ENCODE measurements at regions not wholly inside any gene's neighbourhood (a gene's known extent, or its start where the extent isn't known, plus 50 kb on each side); places are given as distances from the start of the nearest gene placed in this dataset.
"Not testable (repeated sequence)": the region's sequence is repeated elsewhere in the genome, so short reads cannot be mapped to it uniquely, and the experiment has no call there.

GRCh38 chr2:182548031-182548950 is 121.5 kb upstream of the PDE1A start:
- in situ Hi-C loops (cut with HindIII; ENCODE audit: low sequenced_read_pairs): no loop called here

- in situ Hi-C loops (cut with HindIII; ENCODE audit: low sequenced_read_pairs): no loop called here
Measured at GRCh38 chr2:182550234-182550633, 123.4 kb upstream of the PDE1A start.

- in situ Hi-C loops (cut with HindIII; ENCODE audit: low sequenced_read_pairs): not testable (repeated sequence)
Measured at GRCh38 chr2:182552232-182552631, 125.4 kb upstream of the PDE1A start.

- in situ Hi-C loops (cut with HindIII; ENCODE audit: low sequenced_read_pairs): not testable (repeated sequence)
Measured at GRCh38 chr2:182552785-182553184, 125.9 kb upstream of the PDE1A start.

DNA sequence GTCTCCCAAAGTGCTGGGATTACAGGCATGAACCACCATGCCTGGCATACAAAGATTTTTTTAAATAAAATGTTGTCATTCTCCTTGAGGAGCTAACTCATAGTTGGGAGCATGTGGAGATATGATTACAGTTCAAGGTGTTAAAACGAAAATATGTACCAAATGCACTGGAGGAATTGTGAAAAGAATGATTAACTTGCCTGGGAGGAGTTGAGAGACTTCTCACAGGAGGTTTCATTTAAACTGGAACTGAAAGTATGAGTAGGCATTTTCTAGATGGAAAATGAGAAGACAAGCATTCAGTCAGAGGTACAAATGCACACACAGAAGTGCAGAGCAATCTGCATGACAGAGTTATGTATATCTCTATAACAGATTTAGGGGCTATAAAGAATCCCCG is 126.6 kb upstream of the PDE1A start:
- in situ Hi-C loops (cut with HindIII; ENCODE audit: low sequenced_read_pairs): no loop called here

DNA sequence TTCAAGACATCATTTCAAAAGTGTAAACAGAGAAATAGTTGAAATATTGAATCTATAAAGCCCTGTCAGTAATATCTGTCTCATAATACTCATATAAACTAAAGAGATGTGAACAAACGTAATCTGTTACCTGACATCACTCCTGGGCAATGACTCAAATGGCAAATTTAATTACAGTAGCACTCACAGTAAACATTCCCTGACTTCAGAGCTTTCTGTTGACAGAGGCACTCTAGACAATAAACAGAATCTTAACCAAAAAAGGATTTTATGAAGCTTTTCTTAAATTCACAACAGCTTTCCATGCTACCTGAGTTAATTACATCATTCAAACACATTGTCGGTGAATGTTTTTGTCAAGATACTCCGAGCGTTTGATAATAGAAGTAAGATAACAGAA is 128.1 kb upstream of the PDE1A start:
- in situ Hi-C loops (cut with HindIII; ENCODE audit: low sequenced_read_pairs): loop anchor here (5.0 kb wide), 1 partner anchor 63 kb away; no protein-coding TSS in a partner anchor

GRCh38 chr2:182558564-182558963 is 131.7 kb upstream of the PDE1A start:
- in situ Hi-C loops (cut with HindIII; ENCODE audit: low sequenced_read_pairs): loop anchor here (5.0 kb wide), 1 partner anchor 66 kb away; no protein-coding TSS in a partner anchor

GRCh38 chr2:182559623-182560022 is 132.8 kb upstream of the PDE1A start:
- in situ Hi-C loops (cut with HindIII; ENCODE audit: low sequenced_read_pairs): loop anchor here (5.0 kb wide), 1 partner anchor 67 kb away; no protein-coding TSS in a partner anchor

- in situ Hi-C loops (cut with HindIII; ENCODE audit: low sequenced_read_pairs): no loop called here
Measured at GRCh38 chr2:182565911-182566567, 139.2 kb upstream of the PDE1A start.

GRCh38 chr2:182573553-182573952 is 142.5 kb upstream of the DNAJC10 start:
- in situ Hi-C loops (cut with HindIII; ENCODE audit: low sequenced_read_pairs): no loop called here

DNA sequence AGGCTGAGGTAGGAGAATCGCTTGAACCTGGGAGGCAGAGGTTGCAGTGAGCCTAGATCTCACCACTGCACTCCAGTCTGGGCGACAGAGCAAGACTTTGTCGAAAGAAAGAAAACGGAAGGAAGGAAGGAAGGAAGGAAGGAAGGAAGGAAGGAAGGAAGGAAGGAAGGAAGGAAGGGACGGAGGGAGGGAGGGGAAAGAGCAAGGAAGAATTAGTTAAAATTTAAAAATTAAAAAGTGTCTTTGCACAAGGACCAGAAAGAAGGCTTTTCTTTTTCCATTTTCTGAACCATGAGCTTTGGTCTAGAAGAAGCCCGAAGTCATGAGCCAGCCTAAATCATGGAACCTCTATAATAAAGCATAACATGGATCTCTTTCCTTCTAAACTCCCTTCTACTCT is 138.2 kb upstream of the DNAJC10 start:
- in situ Hi-C loops (cut with HindIII; ENCODE audit: low sequenced_read_pairs): no loop called here

GRCh38 chr2:182581196-182581935 is 134.7 kb upstream of the DNAJC10 start:
- in situ Hi-C loops (cut with HindIII; ENCODE audit: low sequenced_read_pairs): no loop called here

- in situ Hi-C loops (cut with HindIII; ENCODE audit: low sequenced_read_pairs): no loop called here
Measured at GRCh38 chr2:182584462-182584861, 131.6 kb upstream of the DNAJC10 start.

- in situ Hi-C loops (cut with HindIII; ENCODE audit: low sequenced_read_pairs): no loop called here
Measured at GRCh38 chr2:182585001-182585400, 131.1 kb upstream of the DNAJC10 start.

GRCh38 chr2:182585430-182585829 is 130.6 kb upstream of the DNAJC10 start:
- in situ Hi-C loops (cut with HindIII; ENCODE audit: low sequenced_read_pairs): no loop called here

DNA sequence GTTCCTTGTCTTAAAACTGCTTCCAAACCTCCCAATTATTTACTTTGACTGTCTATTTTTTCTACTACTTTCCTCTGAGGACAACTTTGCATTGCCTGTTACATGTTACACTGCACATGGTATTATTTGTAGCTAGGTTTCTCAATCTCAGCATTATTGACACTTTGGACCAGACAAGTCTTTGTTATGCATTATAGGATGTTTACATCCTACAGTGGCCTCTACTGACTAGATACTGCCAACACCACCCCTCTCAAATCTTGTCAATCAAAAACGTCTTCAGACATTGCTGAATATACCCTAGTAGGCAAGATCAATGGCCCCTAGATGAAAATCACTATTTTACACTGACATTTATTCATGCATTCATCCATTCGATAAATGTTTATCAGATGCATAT is 129.6 kb upstream of the DNAJC10 start:
- in situ Hi-C loops (cut with HindIII; ENCODE audit: low sequenced_read_pairs): no loop called here

GRCh38 chr2:182587831-182588230 is 128.2 kb upstream of the DNAJC10 start:
- in situ Hi-C loops (cut with HindIII; ENCODE audit: low sequenced_read_pairs): no loop called here

DNA sequence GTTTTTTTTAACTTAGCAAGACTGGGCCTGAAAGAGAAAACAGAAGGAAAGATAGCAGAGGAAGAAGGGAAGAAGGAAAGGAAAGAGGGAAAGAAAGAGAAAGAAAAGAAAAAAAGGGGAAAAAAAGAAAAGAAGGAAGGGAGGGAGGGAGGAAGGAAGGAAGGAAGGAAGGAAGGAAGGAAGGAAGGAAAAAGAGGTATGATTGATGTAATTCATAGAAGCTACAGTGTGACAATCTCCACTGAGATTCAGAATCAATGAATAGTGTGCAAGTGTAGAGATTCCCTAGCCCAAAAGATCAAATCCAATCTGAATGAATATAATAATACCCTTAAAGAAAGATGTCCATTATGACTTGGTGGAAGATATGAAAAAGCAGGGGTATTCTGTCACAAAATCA is 126.9 kb upstream of the DNAJC10 start:
- in situ Hi-C loops (cut with HindIII; ENCODE audit: low sequenced_read_pairs): no loop called here

DNA sequence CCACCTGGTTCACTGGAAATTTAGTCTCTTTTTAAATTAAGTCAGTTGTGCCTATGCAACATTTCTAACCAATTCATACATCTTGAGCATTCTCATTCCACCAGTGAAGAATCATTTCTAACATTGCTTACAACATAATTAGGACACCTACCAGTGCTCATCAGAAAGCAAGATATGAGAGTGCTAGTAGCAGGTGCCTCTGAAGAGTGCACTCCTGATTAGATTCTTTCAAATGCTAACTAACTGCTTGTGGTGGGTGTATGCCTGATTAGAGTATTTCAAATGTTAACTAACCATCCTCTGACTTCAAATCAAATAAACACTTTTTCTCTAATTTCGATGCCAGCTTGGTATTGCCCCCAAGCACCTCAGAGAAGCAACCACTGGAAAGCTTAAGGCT is 124.3 kb upstream of the DNAJC10 start:
- in situ Hi-C loops (cut with HindIII; ENCODE audit: low sequenced_read_pairs): no loop called here

DNA sequence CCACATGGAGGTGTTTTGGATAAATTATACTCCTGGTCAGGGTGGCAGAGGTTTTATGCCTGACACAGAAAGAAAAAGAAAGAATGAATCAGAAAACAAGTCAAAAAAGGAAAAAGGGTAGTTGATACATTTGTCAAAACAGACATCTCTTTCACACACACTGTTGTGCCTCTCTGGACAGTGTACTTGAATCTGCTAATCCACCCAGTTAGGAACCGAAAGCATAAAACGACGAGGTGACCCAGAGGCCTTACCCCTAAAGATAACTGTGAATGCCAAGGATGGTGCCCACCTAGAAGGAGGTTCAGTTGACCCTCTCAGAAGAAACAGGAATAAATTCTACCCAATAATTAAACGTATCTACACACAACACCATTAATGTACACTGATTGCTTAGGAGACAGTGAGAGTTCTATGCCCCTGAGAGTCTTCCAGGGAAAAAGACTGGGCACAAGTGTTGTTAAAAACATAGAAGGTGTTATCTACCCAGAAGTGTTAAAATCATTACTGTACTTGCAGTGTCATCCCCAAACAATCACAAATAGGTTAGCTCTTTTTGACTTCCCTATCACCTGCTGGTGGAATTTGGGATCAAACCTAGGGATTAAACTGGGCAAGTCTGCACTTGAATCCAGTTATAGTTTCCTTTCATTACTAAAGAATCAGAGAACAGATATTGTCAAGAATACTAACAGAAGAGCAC is 123.2 kb upstream of the DNAJC10 start:
- in situ Hi-C loops (cut with HindIII; ENCODE audit: low sequenced_read_pairs): no loop called here

Data from endothelial cell of hepatic sinusoid (primary cell).